ENCODE measurements at regions not wholly inside any gene's neighbourhood (a gene's known extent, or its start where the extent isn't known, plus 50 kb on each side); places are given as distances from the start of the nearest gene placed in this dataset.

DNA sequence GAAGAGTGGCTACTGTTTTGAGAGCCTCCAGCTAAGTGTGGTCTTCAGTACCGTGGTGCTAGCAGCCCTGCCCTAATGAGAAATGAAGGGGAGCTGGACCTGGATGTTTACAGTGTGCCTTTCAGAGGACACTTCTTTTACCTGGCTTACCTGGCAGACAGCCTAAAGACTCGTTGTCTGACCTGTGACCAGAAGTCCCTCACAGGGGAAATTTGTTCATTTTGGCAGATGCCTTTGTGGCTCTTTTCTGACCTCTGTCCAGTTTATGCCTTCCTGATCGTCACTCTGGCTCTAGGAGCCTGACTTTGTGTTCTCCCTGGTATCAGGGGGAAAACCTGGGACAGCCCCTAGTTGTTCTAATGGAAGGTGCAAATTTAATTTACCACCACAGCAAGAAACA lies 475.1 kb downstream of the DMRTA1 start:
- H3K9ac ChIP-seq (ENCODE audit: low read length) = no peak overlapping the region
- no peak overlapping the region for H3K4me3 ChIP-seq (ENCODE audit: low read length)
- H3K4me2 ChIP-seq (ENCODE audit: low read length) = no peak overlapping the region
- H3K9me2 ChIP-seq (ENCODE audit: insufficient read depth, low read length) = no peaks in the 10 kb centered on the region
- no peaks in the 10 kb centered on the region for H3K27me3 ChIP-seq (ENCODE audit: insufficient read depth, low read depth, low read length)
- H2AFZ ChIP-seq (ENCODE audit: low read depth, low read length) = no peak overlapping the region
- no peak overlapping the region for H3K27ac ChIP-seq (ENCODE audit: low read length)
- H3K79me2 ChIP-seq (replicated peaks; ENCODE audit: insufficient read depth, low read length) = no peaks in the 10 kb centered on the region
- no peaks in the 10 kb centered on the region for H3K36me3 ChIP-seq (ENCODE audit: insufficient read depth, low read length)
- H3F3A ChIP-seq (ENCODE audit: insufficient read depth, low read length, poor library complexity, severe bottlenecking) = no peaks in the 10 kb centered on the region
- no peaks in the 10 kb centered on the region for H4K20me1 ChIP-seq (ENCODE audit: insufficient read depth)
- H3K9me3 ChIP-seq (ENCODE audit: low read length) = no peaks in the 10 kb centered on the region
- TF ChIP-seq POLR2AphosphoS5 (IDR thresholded peaks at IDR 0.05) (no peak), TAF1 (IDR thresholded peaks at IDR 0.05; ENCODE audit: low read depth) (no peak), CTCF (IDR thresholded peaks at IDR 0.05; ENCODE audit: poor library complexity, severe bottlenecking) (no peak), RAD21 (conservative IDR thresholded peaks at IDR 0.05) (no peak), MXI1 (conservative IDR thresholded peaks at IDR 0.05; ENCODE audit: poor library complexity, severe bottlenecking) (no peak), SMC3 (conservative IDR thresholded peaks at IDR 0.05; ENCODE audit: poor library complexity) (no peak), EZH2 (IDR thresholded peaks at IDR 0.05; ENCODE audit: borderline replicate concordance, insufficient read depth, low read length, poor library complexity, severe bottlenecking) (no peak), EP300 (conservative IDR thresholded peaks at IDR 0.05; ENCODE audit: poor library complexity, severe bottlenecking) (no peak)
- TF ChIP-seq, protein P1, sequence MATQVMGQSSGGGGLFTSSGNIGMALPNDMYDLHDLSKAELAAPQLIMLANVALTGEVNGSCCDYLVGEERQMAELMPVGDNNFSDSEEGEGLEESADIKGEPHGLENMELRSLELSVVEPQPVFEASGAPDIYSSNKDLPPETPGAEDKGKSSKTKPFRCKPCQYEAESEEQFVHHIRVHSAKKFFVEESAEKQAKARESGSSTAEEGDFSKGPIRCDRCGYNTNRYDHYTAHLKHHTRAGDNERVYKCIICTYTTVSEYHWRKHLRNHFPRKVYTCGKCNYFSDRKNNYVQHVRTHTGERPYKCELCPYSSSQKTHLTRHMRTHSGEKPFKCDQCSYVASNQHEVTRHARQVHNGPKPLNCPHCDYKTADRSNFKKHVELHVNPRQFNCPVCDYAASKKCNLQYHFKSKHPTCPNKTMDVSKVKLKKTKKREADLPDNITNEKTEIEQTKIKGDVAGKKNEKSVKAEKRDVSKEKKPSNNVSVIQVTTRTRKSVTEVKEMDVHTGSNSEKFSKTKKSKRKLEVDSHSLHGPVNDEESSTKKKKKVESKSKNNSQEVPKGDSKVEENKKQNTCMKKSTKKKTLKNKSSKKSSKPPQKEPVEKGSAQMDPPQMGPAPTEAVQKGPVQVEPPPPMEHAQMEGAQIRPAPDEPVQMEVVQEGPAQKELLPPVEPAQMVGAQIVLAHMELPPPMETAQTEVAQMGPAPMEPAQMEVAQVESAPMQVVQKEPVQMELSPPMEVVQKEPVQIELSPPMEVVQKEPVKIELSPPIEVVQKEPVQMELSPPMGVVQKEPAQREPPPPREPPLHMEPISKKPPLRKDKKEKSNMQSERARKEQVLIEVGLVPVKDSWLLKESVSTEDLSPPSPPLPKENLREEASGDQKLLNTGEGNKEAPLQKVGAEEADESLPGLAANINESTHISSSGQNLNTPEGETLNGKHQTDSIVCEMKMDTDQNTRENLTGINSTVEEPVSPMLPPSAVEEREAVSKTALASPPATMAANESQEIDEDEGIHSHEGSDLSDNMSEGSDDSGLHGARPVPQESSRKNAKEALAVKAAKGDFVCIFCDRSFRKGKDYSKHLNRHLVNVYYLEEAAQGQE (IDR thresholded peaks at IDR 0.05; ENCODE audit: borderline replicate concordance) = no peak

- Histone ChIP-seq H2AFZ (ENCODE audit: low read depth, low read length) (no peak overlapping the region), H3K79me2 (replicated peaks; ENCODE audit: insufficient read depth, low read length) (no peaks in the 10 kb centered on the region), H3F3A (ENCODE audit: insufficient read depth, low read length, poor library complexity, severe bottlenecking) (no peaks in the 10 kb centered on the region), H3K9ac (ENCODE audit: low read length) (no peak overlapping the region), H3K9me2 (ENCODE audit: insufficient read depth, low read length) (no peaks in the 10 kb centered on the region), H4K20me1 (ENCODE audit: insufficient read depth) (no peaks in the 10 kb centered on the region), H3K27me3 (ENCODE audit: insufficient read depth, low read depth, low read length) (no peaks in the 10 kb centered on the region), H3K9me3 (ENCODE audit: low read length) (no peaks in the 10 kb centered on the region), H3K4me3 (ENCODE audit: low read length) (no peak overlapping the region), H3K4me2 (ENCODE audit: low read length) (no peak overlapping the region), H3K36me3 (ENCODE audit: insufficient read depth, low read length) (no peaks in the 10 kb centered on the region), H3K27ac (ENCODE audit: low read length) (no peak overlapping the region)
- no peak for TF ChIP-seq EP300 (conservative IDR thresholded peaks at IDR 0.05; ENCODE audit: poor library complexity, severe bottlenecking)
- TF ChIP-seq POLR2AphosphoS5 (IDR thresholded peaks at IDR 0.05) = no peak
- TF ChIP-seq, protein P1 (IDR thresholded peaks at IDR 0.05; ENCODE audit: borderline replicate concordance) = no peak
- no peak for TF ChIP-seq RAD21 (conservative IDR thresholded peaks at IDR 0.05)
- TF ChIP-seq TAF1 (IDR thresholded peaks at IDR 0.05; ENCODE audit: low read depth) = no peak
- TF ChIP-seq EZH2 (IDR thresholded peaks at IDR 0.05; ENCODE audit: borderline replicate concordance, insufficient read depth, low read length, poor library complexity, severe bottlenecking) = no peak
- TF ChIP-seq MXI1 (conservative IDR thresholded peaks at IDR 0.05; ENCODE audit: poor library complexity, severe bottlenecking) = no peak
- no peak for TF ChIP-seq CTCF (IDR thresholded peaks at IDR 0.05; ENCODE audit: poor library complexity, severe bottlenecking)
- no peak for TF ChIP-seq SMC3 (conservative IDR thresholded peaks at IDR 0.05; ENCODE audit: poor library complexity)
Measured at GRCh38 chr9:22922222-22922621, 475.6 kb downstream of the DMRTA1 start.
